K562 (cell line): ENCODE measurements at regions not wholly inside any gene's neighbourhood (a gene's known extent, or its start where the extent isn't known, plus 50 kb on each side); places are given as distances from the start of the nearest gene placed in this dataset.

Source experiments
- CHCHD3 ChIP-seq: fragments of 250-450 bp; sonication (Bioruptor Pico); IDR thresholded peaks from 2 replicates; pipeline ENCODE4 v2.1.2; 2022; ENCODE audit warnings: mild to moderate bottlenecking
- CREB3L1 ChIP-seq: fragments of 450-650 bp; IDR thresholded peaks from 2 replicates; pipeline ENCODE4 v1.6.1; 2014; ENCODE audit warnings: low read depth, mild to moderate bottlenecking, moderate library complexity, borderline replicate concordance
- NCOR1 ChIP-seq: fragments of 450-650 bp; IDR thresholded peaks from 2 replicates; pipeline ENCODE4 v1.6.1; 2016; ENCODE audit warnings: mild to moderate bottlenecking, moderate library complexity
- ZNF311 ChIP-seq: fragments of 250-450 bp; sonication (Bioruptor Pico); IDR thresholded peaks from 2 replicates; pipeline ENCODE4 v1.4.0; 2020; ENCODE audit warnings: mild to moderate bottlenecking, moderate library complexity
- ZNF41 ChIP-seq: fragments of 250-450 bp; sonication (Bioruptor Pico); conservative IDR thresholded peaks from 2 replicates; pipeline ENCODE4 v1.4.0; 2020; ENCODE audit warnings: mild to moderate bottlenecking
- TF ChIP-seq, protein P1 (sequence below): fragments of 150-350 bp; IDR thresholded peaks from 2 replicates; pipeline ENCODE4 v1.6.1; 2014; ENCODE audit warnings: low read depth, mild to moderate bottlenecking, low read length, borderline replicate concordance
- TF ChIP-seq, protein P2 (sequence below): sonication (generic); formaldehyde crosslinking; IDR thresholded peaks from 2 replicates; pipeline ENCODE4 v1.8.1; 2023; ENCODE audit warnings: missing genetic modification reagents, mild to moderate bottlenecking, borderline replicate concordance
- TF ChIP-seq, protein P3 (sequence below): sonication (generic); formaldehyde crosslinking; IDR thresholded peaks from 2 replicates; pipeline ENCODE4 v1.9.0; 2022; ENCODE audit warnings: mild to moderate bottlenecking, missing genetic modification reagents
- TF ChIP-seq, protein P4 (sequence below): fragments of 250-450 bp; sonication (Bioruptor Pico); IDR thresholded peaks from 2 replicates; pipeline ENCODE4 v1.4.0; 2020; ENCODE audit warnings: mild to moderate bottlenecking, moderate library complexity, borderline replicate concordance
- TF ChIP-seq, protein P5 (sequence below), 2 experiments: IDR thresholded peaks in 1 of 2; conservative IDR thresholded peaks in 1 of 2; 2 replicates each; pipeline ENCODE4 v1.6.1; 2016; ENCODE audit warnings: low read depth in 2 of 2, mild to moderate bottlenecking in 1 of 2, missing compliant biosample characterization in 1 of 2, missing genetic modification characterization in 1 of 2, moderate library complexity in 1 of 2

GRCh38 chr11:91625495-91625894 is 599.1 kb upstream of the FAT3 start (continued):
- TF ChIP-seq NCOR1 (peak; percentile 62), ZNF41 (CRISPR knock-in tag) (no peak), CHCHD3 (CRISPR knock-in tag) (no peak), ZNF311 (CRISPR knock-in tag) (no peak), CREB3L1 (no peak)
- TF ChIP-seq, protein P1, sequence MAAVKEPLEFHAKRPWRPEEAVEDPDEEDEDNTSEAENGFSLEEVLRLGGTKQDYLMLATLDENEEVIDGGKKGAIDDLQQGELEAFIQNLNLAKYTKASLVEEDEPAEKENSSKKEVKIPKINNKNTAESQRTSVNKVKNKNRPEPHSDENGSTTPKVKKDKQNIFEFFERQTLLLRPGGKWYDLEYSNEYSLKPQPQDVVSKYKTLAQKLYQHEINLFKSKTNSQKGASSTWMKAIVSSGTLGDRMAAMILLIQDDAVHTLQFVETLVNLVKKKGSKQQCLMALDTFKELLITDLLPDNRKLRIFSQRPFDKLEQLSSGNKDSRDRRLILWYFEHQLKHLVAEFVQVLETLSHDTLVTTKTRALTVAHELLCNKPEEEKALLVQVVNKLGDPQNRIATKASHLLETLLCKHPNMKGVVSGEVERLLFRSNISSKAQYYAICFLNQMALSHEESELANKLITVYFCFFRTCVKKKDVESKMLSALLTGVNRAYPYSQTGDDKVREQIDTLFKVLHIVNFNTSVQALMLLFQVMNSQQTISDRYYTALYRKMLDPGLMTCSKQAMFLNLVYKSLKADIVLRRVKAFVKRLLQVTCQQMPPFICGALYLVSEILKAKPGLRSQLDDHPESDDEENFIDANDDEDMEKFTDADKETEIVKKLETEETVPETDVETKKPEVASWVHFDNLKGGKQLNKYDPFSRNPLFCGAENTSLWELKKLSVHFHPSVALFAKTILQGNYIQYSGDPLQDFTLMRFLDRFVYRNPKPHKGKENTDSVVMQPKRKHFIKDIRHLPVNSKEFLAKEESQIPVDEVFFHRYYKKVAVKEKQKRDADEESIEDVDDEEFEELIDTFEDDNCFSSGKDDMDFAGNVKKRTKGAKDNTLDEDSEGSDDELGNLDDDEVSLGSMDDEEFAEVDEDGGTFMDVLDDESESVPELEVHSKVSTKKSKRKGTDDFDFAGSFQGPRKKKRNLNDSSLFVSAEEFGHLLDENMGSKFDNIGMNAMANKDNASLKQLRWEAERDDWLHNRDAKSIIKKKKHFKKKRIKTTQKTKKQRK: no peak
- TF ChIP-seq, protein P2, sequence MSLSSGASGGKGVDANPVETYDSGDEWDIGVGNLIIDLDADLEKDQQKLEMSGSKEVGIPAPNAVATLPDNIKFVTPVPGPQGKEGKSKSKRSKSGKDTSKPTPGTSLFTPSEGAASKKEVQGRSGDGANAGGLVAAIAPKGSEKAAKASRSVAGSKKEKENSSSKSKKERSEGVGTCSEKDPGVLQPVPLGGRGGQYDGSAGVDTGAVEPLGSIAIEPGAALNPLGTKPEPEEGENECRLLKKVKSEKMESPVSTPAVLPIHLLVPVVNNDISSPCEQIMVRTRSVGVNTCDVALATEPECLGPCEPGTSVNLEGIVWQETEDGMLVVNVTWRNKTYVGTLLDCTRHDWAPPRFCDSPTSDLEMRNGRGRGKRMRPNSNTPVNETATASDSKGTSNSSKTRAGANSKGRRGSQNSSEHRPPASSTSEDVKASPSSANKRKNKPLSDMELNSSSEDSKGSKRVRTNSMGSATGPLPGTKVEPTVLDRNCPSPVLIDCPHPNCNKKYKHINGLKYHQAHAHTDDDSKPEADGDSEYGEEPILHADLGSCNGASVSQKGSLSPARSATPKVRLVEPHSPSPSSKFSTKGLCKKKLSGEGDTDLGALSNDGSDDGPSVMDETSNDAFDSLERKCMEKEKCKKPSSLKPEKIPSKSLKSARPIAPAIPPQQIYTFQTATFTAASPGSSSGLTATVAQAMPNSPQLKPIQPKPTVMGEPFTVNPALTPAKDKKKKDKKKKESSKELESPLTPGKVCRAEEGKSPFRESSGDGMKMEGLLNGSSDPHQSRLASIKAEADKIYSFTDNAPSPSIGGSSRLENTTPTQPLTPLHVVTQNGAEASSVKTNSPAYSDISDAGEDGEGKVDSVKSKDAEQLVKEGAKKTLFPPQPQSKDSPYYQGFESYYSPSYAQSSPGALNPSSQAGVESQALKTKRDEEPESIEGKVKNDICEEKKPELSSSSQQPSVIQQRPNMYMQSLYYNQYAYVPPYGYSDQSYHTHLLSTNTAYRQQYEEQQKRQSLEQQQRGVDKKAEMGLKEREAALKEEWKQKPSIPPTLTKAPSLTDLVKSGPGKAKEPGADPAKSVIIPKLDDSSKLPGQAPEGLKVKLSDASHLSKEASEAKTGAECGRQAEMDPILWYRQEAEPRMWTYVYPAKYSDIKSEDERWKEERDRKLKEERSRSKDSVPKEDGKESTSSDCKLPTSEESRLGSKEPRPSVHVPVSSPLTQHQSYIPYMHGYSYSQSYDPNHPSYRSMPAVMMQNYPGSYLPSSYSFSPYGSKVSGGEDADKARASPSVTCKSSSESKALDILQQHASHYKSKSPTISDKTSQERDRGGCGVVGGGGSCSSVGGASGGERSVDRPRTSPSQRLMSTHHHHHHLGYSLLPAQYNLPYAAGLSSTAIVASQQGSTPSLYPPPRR (CRISPR knock-in tag): no peak
- TF ChIP-seq, protein P3, sequence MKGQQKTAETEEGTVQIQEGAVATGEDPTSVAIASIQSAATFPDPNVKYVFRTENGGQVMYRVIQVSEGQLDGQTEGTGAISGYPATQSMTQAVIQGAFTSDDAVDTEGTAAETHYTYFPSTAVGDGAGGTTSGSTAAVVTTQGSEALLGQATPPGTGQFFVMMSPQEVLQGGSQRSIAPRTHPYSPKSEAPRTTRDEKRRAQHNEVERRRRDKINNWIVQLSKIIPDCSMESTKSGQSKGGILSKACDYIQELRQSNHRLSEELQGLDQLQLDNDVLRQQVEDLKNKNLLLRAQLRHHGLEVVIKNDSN: no peak
- TF ChIP-seq, protein P4, sequence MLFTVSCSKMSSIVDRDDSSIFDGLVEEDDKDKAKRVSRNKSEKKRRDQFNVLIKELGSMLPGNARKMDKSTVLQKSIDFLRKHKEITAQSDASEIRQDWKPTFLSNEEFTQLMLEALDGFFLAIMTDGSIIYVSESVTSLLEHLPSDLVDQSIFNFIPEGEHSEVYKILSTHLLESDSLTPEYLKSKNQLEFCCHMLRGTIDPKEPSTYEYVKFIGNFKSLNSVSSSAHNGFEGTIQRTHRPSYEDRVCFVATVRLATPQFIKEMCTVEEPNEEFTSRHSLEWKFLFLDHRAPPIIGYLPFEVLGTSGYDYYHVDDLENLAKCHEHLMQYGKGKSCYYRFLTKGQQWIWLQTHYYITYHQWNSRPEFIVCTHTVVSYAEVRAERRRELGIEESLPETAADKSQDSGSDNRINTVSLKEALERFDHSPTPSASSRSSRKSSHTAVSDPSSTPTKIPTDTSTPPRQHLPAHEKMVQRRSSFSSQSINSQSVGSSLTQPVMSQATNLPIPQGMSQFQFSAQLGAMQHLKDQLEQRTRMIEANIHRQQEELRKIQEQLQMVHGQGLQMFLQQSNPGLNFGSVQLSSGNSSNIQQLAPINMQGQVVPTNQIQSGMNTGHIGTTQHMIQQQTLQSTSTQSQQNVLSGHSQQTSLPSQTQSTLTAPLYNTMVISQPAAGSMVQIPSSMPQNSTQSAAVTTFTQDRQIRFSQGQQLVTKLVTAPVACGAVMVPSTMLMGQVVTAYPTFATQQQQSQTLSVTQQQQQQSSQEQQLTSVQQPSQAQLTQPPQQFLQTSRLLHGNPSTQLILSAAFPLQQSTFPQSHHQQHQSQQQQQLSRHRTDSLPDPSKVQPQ: no peak
- TF ChIP-seq, protein P5, sequence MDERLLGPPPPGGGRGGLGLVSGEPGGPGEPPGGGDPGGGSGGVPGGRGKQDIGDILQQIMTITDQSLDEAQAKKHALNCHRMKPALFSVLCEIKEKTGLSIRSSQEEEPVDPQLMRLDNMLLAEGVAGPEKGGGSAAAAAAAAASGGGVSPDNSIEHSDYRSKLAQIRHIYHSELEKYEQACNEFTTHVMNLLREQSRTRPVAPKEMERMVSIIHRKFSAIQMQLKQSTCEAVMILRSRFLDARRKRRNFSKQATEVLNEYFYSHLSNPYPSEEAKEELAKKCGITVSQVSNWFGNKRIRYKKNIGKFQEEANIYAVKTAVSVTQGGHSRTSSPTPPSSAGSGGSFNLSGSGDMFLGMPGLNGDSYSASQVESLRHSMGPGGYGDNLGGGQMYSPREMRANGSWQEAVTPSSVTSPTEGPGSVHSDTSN (CRISPR knock-in tag; IDR thresholded peaks at IDR 0.05; ENCODE audit: low read depth): no peak
- TF ChIP-seq, protein P5 (tag; conservative IDR thresholded peaks at IDR 0.05; ENCODE audit: low read depth): peak; percentile 79
